GM12865 (cell line): ENCODE measurements at regions not wholly inside any gene's neighbourhood (a gene's known extent, or its start where the extent isn't known, plus 50 kb on each side); places are given as distances from the start of the nearest gene placed in this dataset.

Experiments
- DNase-seq: peaks from one replicate; pipeline ENCODE4 v3.0.0; 2010; ENCODE audit warnings: low read depth
- H3K4me3 ChIP-seq: 2 replicates; pipeline ENCODE4 v1.5.1; 2011; ENCODE audit warnings: mild to moderate bottlenecking, low read depth, low read length, control low read depth
- TF ChIP-seq, protein P1 (sequence below): IDR thresholded peaks from 2 replicates; pipeline ENCODE4 v1.5.1; 2011; ENCODE audit warnings: low read length, control low read depth, low read depth, inconsistent platforms; ENCODE audit not compliant: insufficient read depth; ENCODE audit errors: missing control alignments

DNA sequence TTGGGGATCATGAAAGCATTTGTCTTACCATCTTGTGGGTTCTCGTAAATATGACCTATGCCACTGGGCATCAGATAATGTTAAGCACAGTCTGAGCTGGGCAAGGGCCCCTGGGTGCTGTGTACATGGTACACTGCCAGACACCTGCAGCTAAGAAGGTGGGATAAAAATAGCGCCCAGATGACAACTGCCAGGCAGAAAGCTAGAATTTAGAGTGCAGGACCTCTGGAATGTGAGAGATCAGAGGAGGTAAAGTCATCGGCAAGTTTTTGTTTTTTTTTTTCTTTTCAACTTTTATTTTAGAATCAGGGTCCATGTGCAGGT is 53.8 kb upstream of the CYRIA start:
- DNase-seq, result no peak
- TF ChIP-seq, protein P1, sequence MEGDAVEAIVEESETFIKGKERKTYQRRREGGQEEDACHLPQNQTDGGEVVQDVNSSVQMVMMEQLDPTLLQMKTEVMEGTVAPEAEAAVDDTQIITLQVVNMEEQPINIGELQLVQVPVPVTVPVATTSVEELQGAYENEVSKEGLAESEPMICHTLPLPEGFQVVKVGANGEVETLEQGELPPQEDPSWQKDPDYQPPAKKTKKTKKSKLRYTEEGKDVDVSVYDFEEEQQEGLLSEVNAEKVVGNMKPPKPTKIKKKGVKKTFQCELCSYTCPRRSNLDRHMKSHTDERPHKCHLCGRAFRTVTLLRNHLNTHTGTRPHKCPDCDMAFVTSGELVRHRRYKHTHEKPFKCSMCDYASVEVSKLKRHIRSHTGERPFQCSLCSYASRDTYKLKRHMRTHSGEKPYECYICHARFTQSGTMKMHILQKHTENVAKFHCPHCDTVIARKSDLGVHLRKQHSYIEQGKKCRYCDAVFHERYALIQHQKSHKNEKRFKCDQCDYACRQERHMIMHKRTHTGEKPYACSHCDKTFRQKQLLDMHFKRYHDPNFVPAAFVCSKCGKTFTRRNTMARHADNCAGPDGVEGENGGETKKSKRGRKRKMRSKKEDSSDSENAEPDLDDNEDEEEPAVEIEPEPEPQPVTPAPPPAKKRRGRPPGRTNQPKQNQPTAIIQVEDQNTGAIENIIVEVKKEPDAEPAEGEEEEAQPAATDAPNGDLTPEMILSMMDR, result no peak
- H3K4me3 ChIP-seq, result no peak overlapping the region

DNA sequence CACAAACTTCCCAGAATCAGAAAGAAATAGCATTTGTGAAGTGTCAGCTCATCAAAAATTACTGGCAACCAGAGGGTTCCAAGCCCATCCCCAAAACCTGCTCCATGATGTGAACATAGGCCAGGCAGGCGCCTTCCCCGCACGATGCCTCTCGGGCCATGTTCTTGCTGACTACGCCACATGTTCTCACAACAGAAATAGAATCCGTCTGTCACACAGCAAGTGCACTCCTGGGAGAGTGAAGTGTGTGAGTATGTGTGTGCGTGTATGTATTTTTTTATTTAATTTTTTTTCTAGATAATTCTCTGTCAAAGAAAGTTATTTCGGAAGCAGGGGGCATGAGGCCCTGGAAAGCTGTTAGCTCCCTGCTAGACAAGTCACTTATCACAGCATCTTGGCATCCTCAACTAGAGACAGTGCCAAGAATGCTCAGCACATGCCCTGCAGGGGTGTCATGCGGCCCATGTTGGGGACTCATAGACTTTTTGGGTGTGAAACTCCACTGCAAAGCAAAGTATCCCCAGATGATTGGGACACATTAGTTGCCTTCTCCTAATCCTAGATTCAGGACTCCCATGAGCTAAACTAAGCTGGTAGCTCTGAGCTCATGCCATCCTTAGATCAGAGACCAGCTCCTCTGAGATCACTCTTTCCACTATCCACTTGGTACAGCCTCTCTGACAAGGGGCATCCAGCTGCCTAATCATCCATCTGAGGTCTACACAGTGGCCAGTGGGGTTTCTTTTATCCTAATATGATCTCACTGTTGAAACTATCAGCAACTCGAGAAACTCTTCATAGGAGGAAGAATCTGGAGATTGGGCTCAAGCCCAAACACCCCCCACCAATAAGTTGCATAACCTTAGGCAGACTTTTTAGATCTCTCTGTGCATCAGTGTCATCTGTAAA is 53.2 kb upstream of the CYRIA start:
- TF ChIP-seq, protein P1, result no peak
- H3K4me3 ChIP-seq, result no peak overlapping the region
- no peak for DNase-seq

DNA sequence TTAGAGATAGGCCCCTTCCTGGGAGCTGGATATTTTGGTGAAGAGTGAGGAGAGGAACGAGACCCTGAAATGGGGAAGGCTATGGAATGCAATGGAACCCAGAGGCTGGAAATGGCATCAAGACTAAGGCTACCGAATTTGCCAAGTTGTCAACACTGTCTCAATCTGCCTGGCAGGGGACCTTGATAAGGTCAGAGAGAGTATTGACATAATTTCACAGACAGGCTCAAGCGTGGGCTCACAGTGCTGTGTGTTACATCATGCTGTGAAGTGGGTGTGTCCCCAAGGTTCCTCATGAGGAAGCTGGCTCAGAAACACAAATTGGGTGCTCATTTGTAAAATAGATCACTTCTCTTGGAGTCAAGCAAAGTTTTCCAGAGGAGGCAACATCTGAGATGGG is 51.8 kb upstream of the CYRIA start:
- no peak overlapping the region for H3K4me3 ChIP-seq
- TF ChIP-seq, protein P1, result no peak
- no peak for DNase-seq

DNA sequence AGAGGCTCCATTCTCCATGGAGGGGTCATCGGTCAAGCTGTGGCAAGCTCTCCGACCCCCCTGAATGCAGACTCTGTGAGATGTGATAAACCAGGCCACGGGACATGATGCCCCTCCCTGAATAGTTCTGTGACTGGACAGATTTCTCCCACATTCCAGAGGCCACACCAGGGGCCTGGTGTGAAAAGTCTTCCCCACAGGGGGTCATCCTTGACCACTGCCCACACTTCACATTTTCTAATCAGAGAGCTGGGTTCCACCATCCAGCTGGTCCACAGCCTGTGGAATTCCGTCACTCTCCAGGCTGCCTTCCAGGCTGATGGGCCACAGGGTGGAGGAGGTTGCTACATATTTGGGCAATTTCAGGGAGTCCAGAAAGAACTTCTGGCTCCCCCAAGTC is 51.3 kb upstream of the CYRIA start:
- TF ChIP-seq, protein P1, result no peak
- H3K4me3 ChIP-seq, result no peak overlapping the region
- DNase-seq, result no peak

DNA sequence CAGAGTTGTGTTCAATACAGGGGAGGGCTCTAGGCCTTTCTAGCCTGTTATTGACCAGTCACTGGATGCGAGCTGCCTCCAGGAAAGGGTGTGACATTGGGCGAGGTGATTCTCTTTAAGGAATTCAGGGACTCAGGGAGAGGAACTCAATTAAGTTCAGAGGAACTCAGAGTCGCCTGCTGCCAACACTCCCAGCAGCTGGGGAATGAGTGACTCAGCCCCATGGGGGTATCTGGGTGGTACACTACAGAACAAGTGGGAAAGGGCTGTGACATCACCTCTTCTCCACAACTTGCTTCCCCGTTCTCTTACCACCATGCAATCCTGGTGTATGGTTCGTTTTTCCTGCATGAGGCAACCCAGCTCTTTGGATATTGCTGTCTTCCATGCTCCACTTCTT is 50.4 kb upstream of the CYRIA start:
- DNase-seq, result no peak
- TF ChIP-seq, protein P1, result no peak
- no peak overlapping the region for H3K4me3 ChIP-seq
